GM18907 (cell line): ENCODE measurements at regions not wholly inside any gene's neighbourhood (a gene's known extent, or its start where the extent isn't known, plus 50 kb on each side); places are given as distances from the start of the nearest gene placed in this dataset.
"Not testable (repeated sequence)": the region's sequence is repeated elsewhere in the genome, so short reads cannot be mapped to it uniquely, and the experiment has no call there.

Experiments used
- ATAC-seq: cut with Tn5 transposase; IDR thresholded peaks from one replicate; pipeline ENCODE4 v1.9.1; 2021; ENCODE audit warnings: mild to moderate bottlenecking, moderate library complexity; ENCODE audit not compliant: unreplicated experiment

- no peak for ATAC-seq
These were observed 50.9 kb downstream of the DISP1 start for GRCh38 chr1:222865718-222866117.

- no peak for ATAC-seq
These were observed 52.5 kb downstream of the DISP1 start for GRCh38 chr1:222867316-222867715.

DNA sequence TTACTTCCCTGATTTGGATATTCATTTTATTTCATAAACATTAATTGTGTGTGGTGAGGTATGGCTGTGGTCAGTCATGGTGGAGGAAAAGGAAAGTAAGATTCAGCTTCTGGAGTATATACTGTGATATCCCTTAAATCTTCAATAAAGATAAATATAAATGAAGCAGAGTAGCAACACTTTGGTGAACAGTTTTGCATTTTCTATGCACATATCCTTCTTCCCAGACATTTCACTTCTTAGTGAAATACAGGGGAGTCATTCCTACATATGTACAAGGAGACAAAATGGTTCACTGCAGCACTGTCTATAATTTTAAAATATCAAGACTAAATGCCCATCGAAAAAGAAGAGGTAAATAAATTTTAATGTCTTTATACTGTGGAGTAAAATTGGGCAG is 61.3 kb downstream of the DISP1 start:
- no peak for ATAC-seq

DNA sequence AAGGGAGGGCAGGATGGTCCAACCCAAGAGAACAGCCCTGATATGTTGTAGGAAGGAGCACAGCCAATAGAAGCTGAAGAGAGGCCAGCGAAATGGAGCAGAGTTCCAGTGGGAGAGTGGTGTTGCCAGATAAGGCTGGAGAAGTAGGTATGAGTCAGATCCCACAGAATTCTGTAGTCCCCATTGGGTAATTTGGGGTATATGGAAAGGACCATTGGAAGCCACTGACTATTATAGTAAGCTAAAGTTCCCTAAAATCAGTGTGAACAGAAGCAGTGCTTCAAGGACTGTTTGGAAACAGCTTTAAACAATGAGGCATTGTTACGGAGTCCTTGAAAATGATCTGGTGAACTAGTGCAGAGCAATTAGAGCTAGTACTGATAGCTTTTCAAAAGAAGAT is 63.0 kb downstream of the DISP1 start:
- ATAC-seq: no peak

DNA sequence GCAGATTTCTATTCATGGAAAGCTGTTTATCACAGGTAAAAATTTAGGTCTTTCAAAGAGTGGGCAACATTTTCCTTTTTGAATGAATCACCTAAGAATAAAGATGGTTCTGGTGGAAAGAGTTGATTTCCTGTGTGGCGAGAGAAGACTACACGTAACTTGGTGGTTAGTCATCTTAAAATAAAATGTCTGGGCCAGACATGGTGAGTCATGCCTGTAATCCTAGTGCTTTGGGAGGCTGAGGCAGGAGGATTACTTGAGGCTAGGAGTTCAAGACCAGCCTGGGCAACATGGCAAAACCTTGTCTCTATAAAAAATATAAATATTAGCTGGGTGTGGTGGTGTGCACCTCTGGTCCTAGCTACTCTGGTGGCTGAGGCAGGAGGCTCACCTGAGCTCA is 65.7 kb downstream of the DISP1 start:
- no peak for ATAC-seq

DNA sequence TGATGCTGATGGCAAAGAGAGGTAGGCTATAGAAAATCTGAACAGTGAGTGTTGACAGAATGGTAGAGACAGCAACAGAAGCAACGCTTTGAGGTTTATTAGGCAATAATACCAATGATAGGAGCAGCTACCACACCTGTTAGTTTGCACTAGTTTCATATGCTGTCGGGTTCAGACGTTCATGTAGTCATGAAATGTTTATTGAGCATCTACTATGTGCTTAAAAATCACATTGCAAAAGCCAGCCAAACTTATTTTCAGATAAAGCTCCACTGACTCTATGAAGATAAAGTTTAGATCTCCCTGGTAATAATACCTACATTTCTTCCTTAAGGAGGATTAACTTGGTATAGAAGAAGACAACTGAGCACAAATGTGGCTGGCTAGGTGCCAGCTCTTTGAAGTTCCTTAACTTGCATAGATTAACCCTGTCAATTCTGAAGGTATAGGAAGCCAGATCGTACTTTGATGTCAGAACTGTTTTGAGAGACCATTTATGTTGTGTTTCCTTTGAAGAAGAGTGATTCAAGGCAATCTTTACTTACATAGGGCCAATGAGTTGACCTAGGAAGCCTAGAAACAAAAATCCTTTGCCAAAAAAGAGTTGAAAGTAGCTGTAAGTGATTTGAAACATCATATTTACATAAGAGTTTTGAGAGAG is 71.5 kb downstream of the DISP1 start:
- ATAC-seq: no peak

- no peak for ATAC-seq
These were observed 72.1 kb downstream of the DISP1 start for GRCh38 chr1:222886878-222887351.

DNA sequence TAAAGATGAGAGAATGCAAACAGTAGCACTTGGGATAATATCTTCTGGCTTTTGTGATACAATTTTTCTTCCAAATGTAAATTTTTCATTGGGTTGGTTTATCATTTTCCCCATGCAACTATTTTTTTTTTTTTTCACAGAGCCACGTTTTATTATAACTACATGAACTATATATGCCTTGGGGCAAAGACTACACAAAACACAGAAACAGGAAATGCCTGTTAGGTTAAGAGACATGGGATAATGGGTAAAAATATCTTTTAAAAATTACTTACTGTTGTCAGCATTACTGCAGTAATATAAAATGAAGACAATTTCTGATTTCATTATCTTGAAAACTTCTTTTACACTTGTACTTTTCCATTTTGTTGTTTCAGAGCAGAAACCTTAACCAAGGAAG is 74.6 kb downstream of the DISP1 start:
- ATAC-seq: no peak

DNA sequence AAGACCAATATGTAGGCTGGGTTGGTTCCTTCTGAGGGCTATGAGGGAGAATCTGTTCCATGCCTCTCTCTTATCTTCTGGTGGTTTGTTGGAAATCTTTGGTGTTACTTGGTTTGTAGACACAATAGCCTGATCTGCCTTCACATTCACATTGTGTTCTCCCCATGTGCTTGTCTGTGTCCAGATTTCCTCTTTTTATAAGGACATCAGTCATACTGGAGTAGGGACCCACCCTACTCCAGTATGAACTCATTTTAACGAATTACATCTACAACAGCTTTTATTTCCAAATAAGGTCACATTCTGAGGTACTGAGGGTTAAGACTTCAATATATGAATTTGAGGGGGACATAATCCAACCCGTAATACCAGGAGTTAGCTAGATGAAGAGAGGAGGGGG is 75.9 kb downstream of the DISP1 start:
- no peak for ATAC-seq

DNA sequence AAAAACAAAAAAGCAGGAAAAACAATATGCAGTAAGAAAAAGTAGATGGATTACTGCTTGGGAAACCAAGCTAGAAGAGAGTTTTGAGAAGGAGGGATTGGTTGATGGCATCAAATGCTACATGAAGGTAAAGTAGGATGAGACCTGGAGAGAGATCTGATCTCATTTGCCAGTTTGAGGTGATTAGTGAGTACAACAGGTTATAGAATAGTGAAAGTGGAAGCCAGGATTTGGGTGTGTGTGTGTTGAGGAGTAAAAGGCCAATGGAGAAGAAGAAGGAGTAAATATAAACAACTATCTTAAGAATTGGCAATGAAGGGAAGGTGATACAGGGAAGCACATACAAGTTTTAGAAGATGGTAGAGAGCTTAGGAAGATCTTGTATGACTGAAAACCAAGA is 76.7 kb downstream of the DISP1 start:
- no peak for ATAC-seq

DNA sequence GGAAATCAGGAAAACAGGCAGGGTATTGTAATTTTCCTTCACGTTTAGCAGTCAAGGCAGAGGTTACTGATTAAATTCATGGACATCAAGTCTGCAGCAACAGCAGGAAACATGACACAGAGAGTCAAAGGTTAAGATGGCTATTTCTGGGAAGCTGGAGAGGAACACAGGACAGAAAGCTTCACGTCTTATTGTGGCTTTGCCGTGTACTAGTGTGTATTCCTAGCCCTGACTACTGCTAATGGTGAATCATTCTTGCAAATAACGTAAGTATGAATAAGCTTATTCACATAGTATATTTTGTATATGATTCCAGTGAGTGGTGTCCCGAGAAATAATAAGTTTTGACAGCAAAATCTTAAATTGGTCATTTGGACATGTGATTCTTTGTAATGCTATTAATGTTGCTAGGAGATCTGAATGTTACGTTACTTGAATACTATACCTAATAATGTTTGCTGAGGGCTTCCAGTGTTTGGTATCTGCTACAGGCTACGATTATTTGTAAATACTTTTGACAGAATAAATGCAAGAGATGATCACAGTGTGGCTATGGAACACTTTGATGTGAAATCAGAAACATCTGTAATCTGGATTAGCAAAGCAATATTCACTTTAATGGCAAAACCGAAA is 77.4 kb downstream of the DISP1 start:
- no peak for ATAC-seq

- ATAC-seq: no peak
These were observed 78.4 kb downstream of the DISP1 start for GRCh38 chr1:222893255-222893654.

GRCh38 chr1:222894331-222894730 is 79.5 kb downstream of the DISP1 start:
- ATAC-seq: no peak

DNA sequence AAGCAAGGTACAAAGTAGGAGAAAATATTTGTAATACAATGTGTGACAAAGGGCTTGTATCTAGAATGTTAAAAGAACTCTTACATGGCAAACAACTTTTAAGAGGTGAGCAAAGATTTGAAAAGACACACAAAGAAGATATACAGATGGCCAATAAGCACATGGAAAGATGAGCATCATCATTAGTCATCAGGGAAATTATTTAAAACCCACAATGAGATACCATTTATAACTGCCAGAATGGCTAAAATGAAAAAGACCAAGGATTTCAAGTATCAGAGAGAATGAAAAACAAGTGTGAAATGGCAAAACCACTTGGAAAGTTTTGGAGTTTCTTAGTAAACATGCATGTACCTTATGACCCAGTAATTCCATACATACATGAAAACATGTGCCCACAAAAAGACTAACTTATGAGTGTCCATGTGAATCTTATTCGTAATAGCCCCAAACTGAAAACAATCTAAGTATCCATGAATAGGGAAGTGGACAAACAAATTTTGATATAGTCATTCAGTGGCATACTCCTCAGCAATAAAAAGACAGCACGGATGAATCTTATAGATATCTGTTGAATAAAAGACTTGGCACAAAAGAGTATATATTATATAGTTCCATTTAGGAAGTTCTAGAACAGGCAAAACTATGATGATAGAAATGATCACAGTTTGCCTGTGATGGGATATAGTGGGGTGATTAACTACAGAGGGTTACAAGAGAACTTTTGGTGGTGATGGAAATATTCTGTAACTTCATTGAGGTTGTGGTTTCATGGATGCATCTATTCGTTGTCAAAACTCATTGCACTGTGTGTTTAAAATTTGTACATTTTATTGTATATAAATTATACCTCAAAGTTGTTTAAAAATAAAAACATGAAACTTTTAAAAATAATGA is 82.0 kb downstream of the DISP1 start:
- no peak for ATAC-seq

- no peak for ATAC-seq
These were observed 82.8 kb downstream of the DISP1 start for GRCh38 chr1:222897527-222898190.

DNA sequence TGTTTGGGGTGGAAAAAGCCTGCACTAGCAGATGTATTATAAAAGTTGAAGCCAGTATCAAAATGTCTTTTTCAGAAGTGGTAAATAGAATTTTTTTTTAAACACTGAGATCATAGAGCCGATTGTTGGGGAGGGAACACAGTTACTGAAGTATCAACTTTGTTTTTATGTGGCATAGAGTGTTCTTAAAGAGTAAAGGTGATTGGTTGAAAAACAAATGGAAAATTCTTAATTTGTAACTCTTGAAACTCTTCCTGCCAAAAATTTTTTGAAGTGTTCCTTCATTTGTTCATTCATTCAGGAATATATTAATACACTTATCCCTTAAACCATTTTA is 83.3 kb downstream of the DISP1 start:
- ATAC-seq: no peak

- no peak for ATAC-seq
These were observed 84.6 kb downstream of the DISP1 start for GRCh38 chr1:222899471-222899870.

- ATAC-seq: no peak
These were observed 89.6 kb downstream of the DISP1 start for GRCh38 chr1:222904451-222904850.

- ATAC-seq: no peak
These were observed 90.3 kb downstream of the DISP1 start for GRCh38 chr1:222905151-222905550.

DNA sequence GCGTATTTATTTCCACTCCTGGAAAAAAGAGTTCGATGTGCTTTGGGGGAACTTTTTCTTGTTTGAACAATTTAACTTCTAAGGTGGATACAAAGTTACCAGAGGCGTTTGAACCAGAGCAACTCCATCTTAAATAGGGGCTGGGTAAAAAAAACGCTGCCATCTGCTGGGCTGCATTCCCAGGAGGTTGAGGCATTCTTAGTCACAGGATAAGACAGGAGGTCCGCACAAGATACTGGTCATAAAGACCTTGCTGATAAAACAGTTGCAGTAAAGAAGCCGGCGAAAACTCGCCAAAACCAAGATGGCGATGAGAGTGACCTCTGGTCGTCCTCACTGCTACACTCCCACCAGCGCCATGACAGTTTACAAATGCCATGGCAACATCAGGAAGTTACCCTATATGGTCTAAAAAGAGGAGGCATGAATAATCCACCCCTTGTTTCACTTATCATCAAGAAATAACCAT is 91.5 kb downstream of the DISP1 start:
- not testable (repeated sequence) for ATAC-seq

DNA sequence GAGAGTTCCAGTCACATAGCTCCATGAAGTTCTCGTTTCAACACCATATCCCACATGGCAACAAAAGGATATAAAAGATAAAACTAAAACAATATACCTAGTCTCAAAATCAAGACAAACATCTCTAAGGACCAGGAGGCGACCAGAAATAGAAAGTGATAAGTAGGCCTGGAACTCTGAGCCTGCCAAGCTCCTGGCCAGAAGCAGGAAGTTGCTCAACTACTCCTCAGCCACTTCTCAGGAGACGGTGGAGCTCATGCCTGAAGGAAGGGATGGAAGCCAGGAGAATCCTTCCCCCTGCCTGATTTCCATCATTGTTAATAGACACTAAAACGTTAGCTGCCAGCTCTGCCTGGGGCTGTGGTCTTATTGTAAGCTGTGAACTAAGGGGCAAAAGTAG is 94.7 kb downstream of the DISP1 start:
- no peak for ATAC-seq
